Middle frontal gyrus (tissue), 1 donor: ENCODE measurements at regions not wholly inside any gene's neighbourhood (a gene's known extent, or its start where the extent isn't known, plus 50 kb on each side); places are given as distances from the start of the nearest gene placed in this dataset.

Experiments
- DNase-seq: peaks from one replicate; pipeline ENCODE4 v3.0.0-alpha.2; 2015; ENCODE audit warnings: low spot score; ENCODE audit errors: extremely low spot score

GRCh38 chr2:209340522-209340921 lies 83.3 kb upstream of the MAP2 start:
- DNase-seq: no peak

- no peak for DNase-seq
These were observed 79.5 kb upstream of the MAP2 start for GRCh38 chr2:209344349-209344748.

- no peak for DNase-seq
These were observed 75.4 kb upstream of the MAP2 start for GRCh38 chr2:209348433-209348832.

- DNase-seq: no peak
These were observed 72.2 kb upstream of the MAP2 start for GRCh38 chr2:209351636-209352035.

- DNase-seq: no peak
These were observed 64.9 kb upstream of the MAP2 start for GRCh38 chr2:209358992-209359391.

- DNase-seq: no peak
These were observed 56.6 kb upstream of the MAP2 start for GRCh38 chr2:209367075-209367747.

GRCh38 chr2:209368406-209368805 lies 55.4 kb upstream of the MAP2 start:
- DNase-seq: no peak

- no peak for DNase-seq
These were observed 54.9 kb upstream of the MAP2 start for GRCh38 chr2:209368914-209369313.

GRCh38 chr2:209369656-209370055 lies 54.2 kb upstream of the MAP2 start:
- no peak for DNase-seq

GRCh38 chr2:209371407-209371806 lies 52.4 kb upstream of the MAP2 start:
- no peak for DNase-seq
